ENCODE measurements at regions not wholly inside any gene's neighbourhood (a gene's known extent, or its start where the extent isn't known, plus 50 kb on each side); places are given as distances from the start of the nearest gene placed in this dataset.

DNA sequence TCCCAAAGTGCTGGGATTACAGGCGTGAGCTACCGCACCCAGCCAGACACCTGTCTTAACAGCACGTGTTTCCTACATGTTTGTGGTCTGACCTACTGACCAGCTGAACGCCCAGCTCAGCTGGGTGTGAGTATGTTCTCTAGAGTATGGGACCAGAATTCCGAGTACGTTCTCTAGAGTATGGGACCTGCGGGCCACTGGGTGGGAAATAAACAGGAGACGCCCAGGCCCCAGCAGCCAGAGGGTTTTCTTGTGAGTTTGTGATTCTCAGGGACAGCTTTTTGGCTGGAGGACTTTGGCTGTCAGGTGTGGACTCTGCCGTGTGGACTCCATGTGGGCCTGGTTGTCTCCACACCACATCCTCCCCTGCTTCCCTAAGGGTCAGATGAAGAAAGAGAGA lies 87.3 kb downstream of the CHRD start:
- TF ChIP-seq, protein P1, sequence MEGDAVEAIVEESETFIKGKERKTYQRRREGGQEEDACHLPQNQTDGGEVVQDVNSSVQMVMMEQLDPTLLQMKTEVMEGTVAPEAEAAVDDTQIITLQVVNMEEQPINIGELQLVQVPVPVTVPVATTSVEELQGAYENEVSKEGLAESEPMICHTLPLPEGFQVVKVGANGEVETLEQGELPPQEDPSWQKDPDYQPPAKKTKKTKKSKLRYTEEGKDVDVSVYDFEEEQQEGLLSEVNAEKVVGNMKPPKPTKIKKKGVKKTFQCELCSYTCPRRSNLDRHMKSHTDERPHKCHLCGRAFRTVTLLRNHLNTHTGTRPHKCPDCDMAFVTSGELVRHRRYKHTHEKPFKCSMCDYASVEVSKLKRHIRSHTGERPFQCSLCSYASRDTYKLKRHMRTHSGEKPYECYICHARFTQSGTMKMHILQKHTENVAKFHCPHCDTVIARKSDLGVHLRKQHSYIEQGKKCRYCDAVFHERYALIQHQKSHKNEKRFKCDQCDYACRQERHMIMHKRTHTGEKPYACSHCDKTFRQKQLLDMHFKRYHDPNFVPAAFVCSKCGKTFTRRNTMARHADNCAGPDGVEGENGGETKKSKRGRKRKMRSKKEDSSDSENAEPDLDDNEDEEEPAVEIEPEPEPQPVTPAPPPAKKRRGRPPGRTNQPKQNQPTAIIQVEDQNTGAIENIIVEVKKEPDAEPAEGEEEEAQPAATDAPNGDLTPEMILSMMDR (IDR thresholded peaks at IDR 0.05) = no peak
- no peak for TF ChIP-seq POLR2A (IDR thresholded peaks at IDR 0.05)

Measured in Peyer's patch (tissue), 4 donors.